HG02938 (cell line): ENCODE measurements at regions not wholly inside any gene's neighbourhood (a gene's known extent, or its start where the extent isn't known, plus 50 kb on each side); places are given as distances from the start of the nearest gene placed in this dataset.

Experiments used
- ATAC-seq: cut with Tn5 transposase; IDR thresholded peaks from one replicate; pipeline ENCODE4 v1.9.1; 2021; ENCODE audit warnings: mild to moderate bottlenecking, moderate library complexity; ENCODE audit not compliant: unreplicated experiment

DNA sequence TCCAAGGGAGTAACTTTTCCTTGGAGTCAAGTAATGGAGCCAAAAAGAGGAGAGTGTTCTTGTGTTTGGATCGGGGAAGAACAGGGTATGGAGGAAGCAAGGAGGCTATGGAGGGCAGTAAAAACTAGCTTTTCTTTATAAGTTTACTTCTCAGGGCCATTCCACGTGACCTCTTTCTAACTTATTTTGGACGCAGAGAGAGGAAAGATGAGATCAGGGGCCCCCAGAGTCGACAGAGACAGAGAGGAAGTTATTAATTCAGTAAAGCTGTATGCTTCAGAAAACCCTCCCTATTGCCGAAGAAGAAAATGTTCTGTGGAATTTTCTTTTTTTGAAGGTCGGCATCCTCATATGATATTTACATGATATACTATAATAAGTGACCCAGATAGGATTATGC is 233.8 kb upstream of the MPDZ start:
- ATAC-seq, result no peak

- no peak for ATAC-seq
Observed at GRCh38 chr9:13508681-13509080, 229.2 kb upstream of the MPDZ start.

DNA sequence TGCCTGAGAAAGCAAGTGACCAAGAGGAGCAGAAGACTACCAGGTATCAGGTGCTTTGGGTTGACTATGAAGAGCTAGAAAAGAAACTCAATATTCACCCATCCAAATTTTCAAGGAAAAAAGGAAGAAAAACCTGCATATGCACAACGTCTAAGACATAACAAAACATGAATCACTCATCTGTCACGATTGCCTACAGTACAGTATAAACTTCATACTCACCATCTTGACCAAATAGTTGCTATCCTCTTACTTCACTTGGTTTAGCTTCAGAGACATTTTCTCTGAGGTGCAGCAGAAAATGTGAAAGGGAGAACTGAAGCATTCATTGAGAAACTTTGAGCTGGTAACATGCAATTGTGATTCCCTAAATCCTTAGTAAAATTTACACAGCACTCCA is 228.6 kb upstream of the MPDZ start:
- no peak for ATAC-seq

DNA sequence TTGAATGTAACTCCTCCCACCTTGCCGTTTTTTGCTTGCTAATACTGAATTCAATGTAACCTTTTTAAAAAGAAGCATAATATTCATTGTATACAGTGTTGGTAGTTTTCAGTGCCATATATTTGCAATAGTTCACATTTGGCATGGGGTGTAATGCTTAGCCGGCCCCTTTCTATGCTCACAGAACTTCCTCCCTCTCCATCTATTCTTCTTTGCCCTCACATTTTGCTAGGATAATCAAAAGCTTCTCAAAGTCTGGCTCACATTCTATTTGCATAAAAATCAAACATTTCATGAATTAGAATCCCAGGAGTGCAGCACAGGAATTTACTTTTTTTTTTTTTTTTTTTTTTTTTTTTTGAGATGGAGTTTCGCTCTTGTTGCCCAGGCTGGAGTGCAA is 226.3 kb upstream of the MPDZ start:
- ATAC-seq, result no peak

- no peak for ATAC-seq
Observed at GRCh38 chr9:13503599-13503998, 224.1 kb upstream of the MPDZ start.

- ATAC-seq, result no peak
Observed at GRCh38 chr9:13502484-13502883, 223.0 kb upstream of the MPDZ start.

- no peak for ATAC-seq
Observed at GRCh38 chr9:13501018-13501417, 221.5 kb upstream of the MPDZ start.

DNA sequence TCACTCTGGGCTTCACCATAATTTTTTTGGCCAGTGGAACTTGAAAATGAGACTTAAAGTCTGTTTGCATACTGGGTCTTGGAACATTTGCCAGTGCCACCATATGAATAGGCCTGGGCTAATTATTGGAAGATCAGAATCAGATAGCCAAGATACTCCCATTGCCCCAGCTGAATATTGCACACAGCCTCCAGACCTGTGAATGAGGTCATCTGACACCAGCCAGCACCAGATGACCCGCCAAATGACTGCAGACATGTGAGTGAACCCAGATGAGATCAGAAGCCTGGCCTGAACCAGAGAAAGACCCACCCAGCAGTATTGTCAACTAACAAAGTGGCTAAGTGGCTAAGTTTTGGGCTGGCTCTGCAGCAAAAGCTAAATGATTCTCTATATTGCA is 220.5 kb upstream of the MPDZ start:
- no peak for ATAC-seq

GRCh38 chr9:13493697-13494096 is 214.2 kb upstream of the MPDZ start:
- no peak for ATAC-seq

DNA sequence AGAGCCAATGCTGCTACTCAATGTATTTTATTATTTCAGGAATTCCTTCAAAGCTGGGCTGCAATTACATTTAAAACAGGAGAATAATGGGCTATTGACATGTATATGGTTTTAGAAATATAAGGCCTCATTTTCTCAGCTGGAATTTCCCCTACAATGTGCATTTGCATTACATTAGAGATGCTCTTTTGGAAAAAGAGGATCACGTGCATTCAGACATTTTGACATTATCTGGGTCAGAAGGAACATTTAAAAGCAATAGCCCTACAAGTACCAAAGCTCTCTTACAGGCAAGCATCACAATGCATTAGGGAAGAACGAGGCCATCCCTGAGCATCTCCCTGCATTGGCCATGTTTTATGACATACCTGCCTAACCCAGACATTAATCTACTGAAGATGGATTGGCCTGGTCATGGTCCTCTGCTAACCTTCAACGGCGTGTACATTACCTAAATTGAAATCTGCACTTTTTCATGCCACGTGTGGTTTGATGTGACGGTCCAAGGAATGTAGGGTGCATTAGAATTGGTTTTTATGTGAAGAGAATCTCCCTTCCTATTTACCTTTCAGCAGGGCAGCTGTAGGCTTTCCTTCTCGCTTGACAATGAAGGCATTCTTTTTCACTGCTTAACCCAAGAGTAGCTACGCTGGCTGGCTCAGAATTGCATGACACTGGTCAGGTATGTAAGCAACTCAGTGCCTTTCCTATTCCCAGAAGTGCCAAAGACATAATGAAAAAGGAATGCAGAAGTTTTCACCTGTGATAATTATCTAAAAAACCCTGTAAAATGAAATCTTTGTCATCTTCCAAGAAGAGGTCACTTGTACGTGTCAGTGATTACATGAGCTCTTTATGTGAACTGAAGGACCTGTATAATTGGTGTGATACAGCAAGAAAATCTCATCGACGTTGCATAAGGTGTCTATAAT is 212.3 kb upstream of the MPDZ start:
- no peak for ATAC-seq

- no peak for ATAC-seq
Observed at GRCh38 chr9:13491138-13491492, 211.6 kb upstream of the MPDZ start.

DNA sequence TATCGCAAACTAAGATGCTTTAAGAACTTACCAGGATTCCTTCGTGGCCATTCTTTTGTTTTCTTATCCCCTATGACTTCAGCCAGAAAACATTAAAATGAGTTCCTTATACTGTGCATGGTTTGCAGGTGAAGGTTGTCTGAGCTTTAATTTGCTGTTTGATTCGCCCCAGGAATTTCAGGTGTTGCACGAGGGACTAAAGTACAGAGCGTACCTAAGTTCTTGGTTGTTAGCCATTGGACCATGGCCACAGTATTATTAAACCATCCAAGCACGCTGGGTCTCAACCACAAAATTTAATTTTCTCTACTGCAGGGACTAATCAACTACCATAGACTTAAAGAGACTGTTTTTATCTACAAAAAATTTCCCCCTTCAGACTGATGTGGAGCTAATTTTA is 208.4 kb upstream of the MPDZ start:
- ATAC-seq, result no peak

DNA sequence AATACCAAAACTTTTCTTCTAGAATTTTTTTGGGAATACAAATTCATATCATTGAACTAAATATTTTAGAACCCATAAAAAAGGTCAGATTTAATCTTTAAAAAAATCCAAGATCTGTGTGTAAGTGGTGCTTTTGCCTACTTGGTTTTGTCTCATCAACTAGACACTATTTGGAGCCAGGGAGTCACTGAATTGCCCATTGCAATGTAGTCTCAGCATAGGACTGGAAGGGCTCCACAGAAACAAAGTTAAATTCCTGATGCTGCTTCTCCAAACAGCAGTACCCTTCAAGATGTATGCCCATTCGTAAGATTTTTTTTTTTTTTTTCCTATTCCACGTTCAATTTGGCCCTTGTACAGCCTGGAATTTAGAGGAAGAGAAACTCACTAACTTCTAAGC is 208.0 kb upstream of the MPDZ start:
- no peak for ATAC-seq

- no peak for ATAC-seq
Observed at GRCh38 chr9:13487071-13487470, 207.6 kb upstream of the MPDZ start.

GRCh38 chr9:13485068-13485596 is 205.6 kb upstream of the MPDZ start:
- no peak for ATAC-seq

- no peak for ATAC-seq
Observed at GRCh38 chr9:13484186-13484585, 204.7 kb upstream of the MPDZ start.

GRCh38 chr9:13481274-13481673 is 201.8 kb upstream of the MPDZ start:
- no peak for ATAC-seq

GRCh38 chr9:13480693-13481092 is 201.2 kb upstream of the MPDZ start:
- no peak for ATAC-seq

- no peak for ATAC-seq
Observed at GRCh38 chr9:13479096-13479495, 199.6 kb upstream of the MPDZ start.

- no peak for ATAC-seq
Observed at GRCh38 chr9:13478639-13479038, 199.1 kb upstream of the MPDZ start.

- ATAC-seq, result no peak
Observed at GRCh38 chr9:13478160-13478559, 198.7 kb upstream of the MPDZ start.

GRCh38 chr9:13470836-13471235 is 191.3 kb upstream of the MPDZ start:
- ATAC-seq, result no peak

GRCh38 chr9:13467157-13467556 is 187.7 kb upstream of the MPDZ start:
- ATAC-seq, result no peak
